Activated naive CD4-positive, alpha-beta T cell treated with anti-CD3 and anti-CD28 coated beads, Interleukin-2, amount 10 ng/mL, durations not matched to agents 7 days and 5 days (primary cell): ENCODE measurements at regions not wholly inside any gene's neighbourhood (a gene's known extent, or its start where the extent isn't known, plus 50 kb on each side); places are given as distances from the start of the nearest gene placed in this dataset.

Source experiments
- CTCF ChIA-PET: fragments of 350-600 bp; sonication (Branson Sonifier 250); formaldehyde crosslinking; loops from one replicate; lab custom pipeline; 2021; ENCODE audit warnings: antibody characterized with exemption; lab: Charles Lee
- DNase-seq: peaks from one replicate; pipeline ENCODE4 v3.0.0-alpha.2; 2020
- H3K27ac Mint-ChIP-seq: one replicate; pipeline ENCODE4 v1.8.0; 2021; ENCODE audit warnings: mild to moderate bottlenecking, moderate library complexity, mixed read lengths
- H3K27me3 Mint-ChIP-seq: one replicate; pipeline ENCODE4 v1.8.0; 2021; ENCODE audit warnings: mild to moderate bottlenecking, mixed read lengths
- H3K36me3 Mint-ChIP-seq: one replicate; pipeline ENCODE4 v1.8.0; 2021; ENCODE audit warnings: mixed read lengths
- H3K4me1 Mint-ChIP-seq: one replicate; pipeline ENCODE4 v1.8.0; 2021; ENCODE audit warnings: mixed read lengths
- H3K4me3 Mint-ChIP-seq: one replicate; pipeline ENCODE4 v1.8.0; 2021; ENCODE audit warnings: mild to moderate bottlenecking, moderate library complexity, mixed read lengths
- H3K9me3 Mint-ChIP-seq: one replicate; pipeline ENCODE4 v1.8.0; 2021; ENCODE audit warnings: mixed read lengths

GRCh38 chr7:27346531-27347275 lies 104.1 kb downstream of the EVX1 start:
- Mint-ChIP-seq H3K9me3 (no peaks in the 10 kb centered on the region), H3K4me3 (no peak overlapping the region), H3K27ac (no peak overlapping the region), H3K27me3 (peaks cover 13% of the 10 kb centered on the region), H3K4me1 (no peaks in the 10 kb centered on the region), H3K36me3 (no peaks in the 10 kb centered on the region)
- CTCF ChIA-PET, result no interaction called here
- DNase-seq, result no peak

- peaks cover 10% of the 10 kb centered on the region for H3K27me3 Mint-ChIP-seq
- DNase-seq, result no peak
- no peaks in the 10 kb centered on the region for H3K36me3 Mint-ChIP-seq
- no peaks in the 10 kb centered on the region for H3K9me3 Mint-ChIP-seq
- CTCF ChIA-PET, result no interaction called here
- no peaks in the 10 kb centered on the region for H3K4me1 Mint-ChIP-seq
- no peak overlapping the region for H3K27ac Mint-ChIP-seq
- no peak overlapping the region for H3K4me3 Mint-ChIP-seq
These were observed 104.7 kb downstream of the EVX1 start for GRCh38 chr7:27347276-27347640.

DNA sequence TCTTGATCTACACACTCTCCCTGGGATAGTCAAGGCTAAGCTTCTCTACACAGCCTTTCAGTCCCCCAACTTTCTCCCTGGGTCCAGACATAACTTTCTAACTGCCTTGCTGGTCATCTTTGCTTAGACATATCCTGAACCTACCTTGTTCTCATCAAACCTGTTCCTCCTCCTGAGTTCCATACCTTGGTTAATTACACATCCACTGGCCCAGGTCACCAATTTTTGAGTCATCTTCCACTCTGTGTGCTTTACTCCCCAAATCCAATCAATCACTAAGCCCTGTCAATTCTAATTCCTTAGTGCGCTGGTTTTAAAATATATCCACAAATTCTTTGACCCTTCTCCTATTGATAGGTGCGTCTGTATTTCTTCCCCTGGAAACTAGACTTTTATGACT lies 107.0 kb downstream of the EVX1 start:
- no peak for DNase-seq
- CTCF ChIA-PET, result no interaction called here
- Mint-ChIP-seq H3K4me3 (no peak overlapping the region), H3K9me3 (no peaks in the 10 kb centered on the region), H3K27ac (no peak overlapping the region), H3K36me3 (no peaks in the 10 kb centered on the region), H3K4me1 (no peaks in the 10 kb centered on the region), H3K27me3 (peaks cover 7% of the 10 kb centered on the region)

DNA sequence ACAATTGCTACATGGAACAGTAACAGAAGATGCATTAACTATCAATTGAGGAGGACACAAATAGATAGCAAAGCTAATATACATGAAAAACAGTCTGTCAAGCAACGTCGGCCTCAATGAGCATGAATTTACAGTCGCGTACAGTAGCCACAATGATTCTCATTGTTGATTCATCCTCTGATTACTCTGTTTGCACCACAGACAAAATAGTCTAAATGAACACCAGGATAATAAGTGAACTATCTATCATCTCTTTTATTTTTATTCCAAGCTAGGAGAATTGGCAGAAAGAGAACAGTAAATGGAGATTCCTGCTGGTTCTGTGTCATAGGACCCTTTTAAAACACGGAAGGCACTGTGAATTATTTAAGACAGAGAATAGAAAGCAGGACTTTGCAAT lies 108.5 kb downstream of the EVX1 start:
- Mint-ChIP-seq H3K27ac (no peak overlapping the region), H3K36me3 (no peaks in the 10 kb centered on the region), H3K4me3 (no peak overlapping the region), H3K27me3 (peaks cover 9% of the 10 kb centered on the region), H3K4me1 (no peaks in the 10 kb centered on the region), H3K9me3 (no peaks in the 10 kb centered on the region)
- CTCF ChIA-PET, result no interaction called here
- no peak for DNase-seq

DNA sequence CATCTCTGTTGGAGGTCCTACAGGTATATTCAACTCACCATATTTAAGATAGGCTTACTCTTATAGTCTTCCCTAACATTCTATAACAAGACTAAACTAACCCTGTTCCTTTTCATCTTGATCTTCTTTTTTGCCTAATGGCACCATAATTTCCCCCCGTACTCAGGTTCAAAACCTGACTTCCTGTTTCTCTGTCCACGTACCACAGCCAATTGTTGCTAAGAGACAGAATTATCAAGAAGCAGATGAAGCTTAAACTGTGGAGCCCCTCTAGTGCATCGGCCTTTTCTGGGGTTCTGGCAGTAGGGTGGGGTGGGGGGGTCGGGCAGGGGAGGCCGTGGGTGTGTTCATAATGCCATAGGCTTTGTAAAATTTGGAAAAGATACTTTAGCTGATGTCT lies 109.2 kb downstream of the EVX1 start:
- no peak overlapping the region for H3K27ac Mint-ChIP-seq
- DNase-seq, result no peak
- no peaks in the 10 kb centered on the region for H3K4me1 Mint-ChIP-seq
- CTCF ChIA-PET, result no interaction called here
- H3K4me3 Mint-ChIP-seq, result no peak overlapping the region
- H3K36me3 Mint-ChIP-seq, result no peaks in the 10 kb centered on the region
- H3K9me3 Mint-ChIP-seq, result no peaks in the 10 kb centered on the region
- peaks cover 13% of the 10 kb centered on the region for H3K27me3 Mint-ChIP-seq

DNA sequence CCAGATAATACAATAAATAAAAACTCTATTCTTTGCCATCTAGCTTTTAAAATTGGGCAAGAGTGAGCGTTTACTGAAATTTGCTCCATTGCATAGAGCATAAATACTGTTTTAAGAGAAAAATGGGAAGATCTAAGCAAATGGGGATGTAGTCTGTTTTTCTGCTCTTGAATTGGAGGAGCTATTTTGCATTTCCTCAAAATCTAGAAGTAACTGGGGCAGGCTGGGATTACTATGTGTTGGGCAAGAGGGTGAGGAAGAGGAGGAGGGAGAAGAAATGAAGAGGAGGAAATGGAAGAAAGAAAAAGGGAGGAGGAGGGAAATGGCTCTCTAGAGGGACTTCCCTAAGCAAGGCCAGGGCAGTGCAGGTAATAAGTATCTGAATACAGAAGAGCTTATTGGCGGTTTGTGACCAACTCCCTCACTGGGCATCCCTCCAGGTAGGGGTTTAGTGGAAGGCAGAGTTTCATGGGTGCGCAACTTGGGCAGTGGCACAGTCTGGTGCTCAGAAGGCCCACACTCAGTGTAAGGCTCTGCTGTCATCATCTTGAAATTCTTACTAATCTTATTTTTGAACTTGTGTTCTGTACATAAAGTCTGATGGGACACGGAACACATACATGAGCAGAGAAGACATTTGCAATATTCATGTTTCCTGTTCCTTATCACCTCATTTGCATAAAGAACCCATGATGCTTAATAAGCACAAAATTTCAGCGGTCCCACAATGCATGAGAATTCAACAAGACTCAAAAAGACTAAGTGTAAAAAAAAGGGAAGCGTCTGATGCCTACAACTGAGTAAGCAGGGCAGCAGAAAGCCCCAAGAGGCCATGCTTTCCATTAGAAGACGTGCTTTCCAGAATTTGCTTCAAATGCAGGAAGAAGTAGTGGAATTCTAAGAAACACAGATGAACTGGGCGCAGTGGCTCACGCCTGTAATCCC lies 116.9 kb downstream of the EVX1 start:
- H3K36me3 Mint-ChIP-seq, result no peaks in the 10 kb centered on the region
- CTCF ChIA-PET, result no interaction called here
- no peak overlapping the region for H3K27ac Mint-ChIP-seq
- no peaks in the 10 kb centered on the region for H3K9me3 Mint-ChIP-seq
- H3K4me1 Mint-ChIP-seq, result no peaks in the 10 kb centered on the region
- H3K27me3 Mint-ChIP-seq, result peaks cover 14% of the 10 kb centered on the region
- H3K4me3 Mint-ChIP-seq, result no peak overlapping the region
- DNase-seq, result no peak

- CTCF ChIA-PET, result no interaction called here
- Mint-ChIP-seq H3K27me3 (peaks cover 8% of the 10 kb centered on the region), H3K4me1 (no peaks in the 10 kb centered on the region), H3K27ac (no peak overlapping the region), H3K36me3 (no peaks in the 10 kb centered on the region), H3K9me3 (no peaks in the 10 kb centered on the region), H3K4me3 (no peak overlapping the region)
- no peak for DNase-seq
These were observed 118.9 kb downstream of the EVX1 start for GRCh38 chr7:27361522-27361921.

DNA sequence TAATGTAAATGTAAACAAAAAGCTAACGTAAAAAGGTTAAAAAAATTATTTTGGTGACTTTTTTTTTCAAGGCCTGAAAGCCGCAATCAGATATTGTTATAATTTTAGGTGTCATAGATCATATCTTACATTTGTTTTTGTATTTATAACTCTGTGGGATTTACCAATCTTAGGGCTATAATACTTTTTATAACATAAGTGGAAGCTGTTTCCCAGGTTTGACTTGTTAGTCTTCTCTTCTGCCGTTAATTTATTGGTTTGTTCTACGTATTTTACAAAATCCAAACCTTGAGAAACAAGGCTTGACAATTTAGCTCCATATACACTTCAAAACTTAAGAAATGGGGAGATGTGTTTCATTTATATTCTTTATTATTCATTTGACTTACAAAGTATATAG lies 119.4 kb downstream of the EVX1 start:
- Mint-ChIP-seq H3K36me3 (no peaks in the 10 kb centered on the region), H3K4me3 (no peak overlapping the region), H3K9me3 (no peaks in the 10 kb centered on the region), H3K27me3 (peaks cover 8% of the 10 kb centered on the region), H3K4me1 (no peaks in the 10 kb centered on the region), H3K27ac (no peak overlapping the region)
- CTCF ChIA-PET, result no interaction called here
- DNase-seq, result no peak

DNA sequence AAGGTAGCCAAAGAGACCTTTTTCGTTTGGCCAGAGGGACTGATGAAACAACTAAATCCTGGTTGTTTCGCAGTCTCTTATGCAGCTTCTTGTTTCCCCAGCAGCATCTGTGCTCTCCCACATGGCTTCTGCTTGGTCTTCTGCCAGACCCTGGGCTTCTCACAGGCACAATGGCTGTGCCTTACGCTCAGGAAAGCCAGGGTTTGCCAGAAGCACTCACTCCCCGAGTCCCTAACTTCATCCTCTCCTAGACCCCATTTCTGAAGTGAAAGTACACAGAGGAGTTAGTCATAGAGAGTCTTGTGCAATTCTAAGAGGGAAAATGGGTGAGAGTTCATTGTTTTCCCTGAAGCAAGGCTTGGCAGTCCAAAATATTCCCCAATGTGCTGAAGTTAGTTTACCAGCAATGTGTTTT lies 121.7 kb downstream of the EVX1 start:
- Mint-ChIP-seq H3K9me3 (no peaks in the 10 kb centered on the region), H3K27ac (no peak overlapping the region), H3K27me3 (no peaks in the 10 kb centered on the region), H3K4me3 (no peak overlapping the region), H3K4me1 (no peaks in the 10 kb centered on the region), H3K36me3 (no peaks in the 10 kb centered on the region)
- DNase-seq, result no peak
- CTCF ChIA-PET, result no interaction called here

DNA sequence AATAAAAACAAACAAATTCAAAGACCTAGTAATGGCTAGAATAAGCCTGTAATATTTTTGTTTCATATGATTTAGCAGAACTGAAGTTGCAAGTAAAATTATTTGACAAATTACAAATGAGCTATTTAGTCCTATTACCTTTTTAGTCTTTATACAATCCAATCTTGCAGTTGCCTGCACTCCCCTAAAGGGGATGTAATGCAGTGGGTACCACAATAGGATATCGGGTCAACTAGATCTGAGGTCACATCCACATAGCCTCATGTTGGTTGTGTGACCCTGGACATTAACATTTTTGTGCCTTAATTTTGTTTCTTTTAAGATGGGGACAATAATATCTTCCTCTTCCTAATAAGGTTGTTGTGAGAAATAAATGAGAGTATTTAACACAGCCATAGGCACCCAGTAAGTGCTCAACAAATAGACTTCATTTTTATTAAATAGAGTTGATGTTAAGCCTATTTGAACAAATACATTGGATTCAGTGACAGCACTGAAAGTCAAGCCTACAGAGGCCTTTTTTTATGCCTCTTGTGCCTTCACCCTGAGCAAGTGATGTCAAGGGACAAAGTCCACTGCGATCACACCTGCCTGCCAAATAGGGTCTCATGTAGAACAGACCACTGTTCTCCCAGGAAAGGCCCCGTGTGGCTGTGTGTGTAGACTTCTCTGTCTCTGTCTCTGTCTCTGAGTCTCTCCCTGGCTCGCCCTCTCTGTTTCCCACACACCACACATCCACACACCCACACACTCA lies 124.8 kb downstream of the EVX1 start:
- no peak for DNase-seq
- H3K27ac Mint-ChIP-seq, result no peak overlapping the region
- H3K36me3 Mint-ChIP-seq, result no peaks in the 10 kb centered on the region
- CTCF ChIA-PET, result no interaction called here
- H3K27me3 Mint-ChIP-seq, result no peaks in the 10 kb centered on the region
- no peak overlapping the region for H3K4me3 Mint-ChIP-seq
- no peaks in the 10 kb centered on the region for H3K4me1 Mint-ChIP-seq
- no peaks in the 10 kb centered on the region for H3K9me3 Mint-ChIP-seq

GRCh38 chr7:27367933-27368549 lies 125.4 kb downstream of the EVX1 start:
- H3K4me1 Mint-ChIP-seq, result no peaks in the 10 kb centered on the region
- H3K4me3 Mint-ChIP-seq, result no peak overlapping the region
- H3K9me3 Mint-ChIP-seq, result no peaks in the 10 kb centered on the region
- no peaks in the 10 kb centered on the region for H3K36me3 Mint-ChIP-seq
- CTCF ChIA-PET, result no interaction called here
- no peak overlapping the region for H3K27ac Mint-ChIP-seq
- no peaks in the 10 kb centered on the region for H3K27me3 Mint-ChIP-seq
- no peak for DNase-seq

DNA sequence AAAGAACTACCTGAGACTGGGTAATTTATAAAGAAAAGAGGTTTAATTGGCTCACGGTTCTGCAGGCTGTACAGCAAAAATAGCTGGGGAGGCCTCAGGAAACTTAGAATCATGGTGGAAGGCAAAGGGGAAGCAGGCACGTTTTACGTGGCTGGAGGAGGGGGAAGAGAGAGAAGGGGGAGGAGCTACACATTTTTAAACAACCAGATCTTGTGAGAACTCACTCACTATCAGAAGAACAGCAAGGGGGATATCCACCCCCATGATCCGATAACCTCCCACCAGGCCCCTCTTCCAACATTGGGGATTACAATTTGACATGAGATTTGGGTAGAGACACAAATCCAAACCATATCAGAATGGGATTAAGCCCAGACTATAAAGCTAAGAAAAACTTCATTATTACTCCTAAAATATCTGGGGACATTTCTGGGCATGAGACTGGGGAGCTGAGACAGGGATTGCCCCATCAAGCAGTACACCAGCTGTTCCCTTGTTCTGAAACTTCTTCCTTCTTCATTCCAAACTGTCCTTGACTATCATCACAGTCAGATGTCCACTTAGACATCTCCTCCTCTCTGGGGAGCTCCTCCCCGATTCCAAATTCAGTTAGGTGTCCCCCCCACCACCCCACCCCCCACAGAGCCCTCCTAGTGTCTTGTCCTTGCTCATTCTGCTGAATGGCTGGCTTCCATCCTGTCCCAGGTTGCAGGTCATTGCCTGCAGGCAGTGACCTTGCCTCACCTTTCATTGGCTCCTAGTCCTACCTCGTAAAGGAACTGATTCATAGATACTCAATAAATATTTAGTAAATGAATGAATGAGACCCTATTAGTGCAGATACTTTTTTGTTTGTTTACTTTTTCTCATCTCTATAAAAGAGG lies 132.6 kb downstream of the EVX1 start:
- H3K4me1 Mint-ChIP-seq, result no peaks in the 10 kb centered on the region
- H3K36me3 Mint-ChIP-seq, result no peaks in the 10 kb centered on the region
- no peaks in the 10 kb centered on the region for H3K9me3 Mint-ChIP-seq
- CTCF ChIA-PET, result no interaction called here
- peaks cover 15% of the 10 kb centered on the region for H3K27me3 Mint-ChIP-seq
- H3K4me3 Mint-ChIP-seq, result no peak overlapping the region
- no peak overlapping the region for H3K27ac Mint-ChIP-seq
- DNase-seq, result no peak

GRCh38 chr7:27375958-27376357 lies 133.4 kb downstream of the EVX1 start:
- H3K27me3 Mint-ChIP-seq, result peaks cover 15% of the 10 kb centered on the region
- DNase-seq, result no peak
- CTCF ChIA-PET, result no interaction called here

More at GRCh38 chr7:27375958-27376357, 133.4 kb downstream of the EVX1 start:
- Mint-ChIP-seq H3K36me3 (no peaks in the 10 kb centered on the region), H3K9me3 (no peaks in the 10 kb centered on the region), H3K4me3 (no peak overlapping the region), H3K4me1 (no peaks in the 10 kb centered on the region), H3K27ac (no peak overlapping the region)
